ENCODE measurements at regions not wholly inside any gene's neighbourhood (a gene's known extent, or its start where the extent isn't known, plus 50 kb on each side); places are given as distances from the start of the nearest gene placed in this dataset.
A peak's percentile ranks its signal among the peaks of the same experiment; 100 is the strongest.
"Not testable (repeated sequence)": the region's sequence is repeated elsewhere in the genome, so short reads cannot be mapped to it uniquely, and the experiment has no call there.

GRCh38 chr3:22861426-22861825 is 341.7 kb upstream of the UBE2E2 start:
- no peak for DNase-seq (ENCODE audit: low read depth)
- TF ChIP-seq CTCF (IDR thresholded peaks at IDR 0.05; ENCODE audit: control insufficient read depth, extremely low read depth, insufficient read depth): no peak

DNA sequence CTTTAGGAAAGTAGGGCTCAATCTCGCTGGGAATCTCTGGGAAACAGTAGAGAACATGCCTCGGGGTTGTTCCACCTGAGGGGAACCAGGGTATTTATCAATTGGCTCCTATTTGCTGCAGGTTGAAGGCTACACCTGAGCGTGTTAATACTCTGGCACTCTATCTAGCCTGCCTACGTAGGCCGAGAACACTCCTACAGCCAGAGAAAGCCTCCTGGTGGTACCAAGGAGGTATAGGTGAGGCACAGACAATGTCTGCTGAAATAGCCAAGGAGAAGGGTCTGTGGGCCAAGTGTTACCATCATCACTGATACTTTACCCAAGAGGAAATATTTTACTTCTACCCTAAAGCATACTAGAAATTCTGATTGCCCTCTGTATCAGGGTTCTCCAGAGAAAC is 341.0 kb upstream of the UBE2E2 start:
- no peak for DNase-seq (ENCODE audit: low read depth)

More at GRCh38 chr3:22861426-22861825, 341.7 kb upstream of the UBE2E2 start:
- no peak overlapping the region for H3K4me3 ChIP-seq (ENCODE audit: low read depth, low read length)

GRCh38 chr3:22882834-22883233 is 320.3 kb upstream of the UBE2E2 start:
- H3K4me3 ChIP-seq (ENCODE audit: low read depth, low read length); DNase-seq (ENCODE audit: low read depth): not testable (repeated sequence)

More for the DNA sequence above, 341.0 kb upstream of the UBE2E2 start:
- no peak overlapping the region for H3K4me3 ChIP-seq (ENCODE audit: low read depth, low read length)
- TF ChIP-seq CTCF (IDR thresholded peaks at IDR 0.05; ENCODE audit: control insufficient read depth, extremely low read depth, insufficient read depth): no peak

- H3K4me3 ChIP-seq (ENCODE audit: low read depth, low read length): no peak overlapping the region
- TF ChIP-seq CTCF (IDR thresholded peaks at IDR 0.05; ENCODE audit: control insufficient read depth, extremely low read depth, insufficient read depth): no peak
- no peak for DNase-seq (ENCODE audit: low read depth)
Measured at GRCh38 chr3:22885039-22885438, 318.1 kb upstream of the UBE2E2 start.

DNA sequence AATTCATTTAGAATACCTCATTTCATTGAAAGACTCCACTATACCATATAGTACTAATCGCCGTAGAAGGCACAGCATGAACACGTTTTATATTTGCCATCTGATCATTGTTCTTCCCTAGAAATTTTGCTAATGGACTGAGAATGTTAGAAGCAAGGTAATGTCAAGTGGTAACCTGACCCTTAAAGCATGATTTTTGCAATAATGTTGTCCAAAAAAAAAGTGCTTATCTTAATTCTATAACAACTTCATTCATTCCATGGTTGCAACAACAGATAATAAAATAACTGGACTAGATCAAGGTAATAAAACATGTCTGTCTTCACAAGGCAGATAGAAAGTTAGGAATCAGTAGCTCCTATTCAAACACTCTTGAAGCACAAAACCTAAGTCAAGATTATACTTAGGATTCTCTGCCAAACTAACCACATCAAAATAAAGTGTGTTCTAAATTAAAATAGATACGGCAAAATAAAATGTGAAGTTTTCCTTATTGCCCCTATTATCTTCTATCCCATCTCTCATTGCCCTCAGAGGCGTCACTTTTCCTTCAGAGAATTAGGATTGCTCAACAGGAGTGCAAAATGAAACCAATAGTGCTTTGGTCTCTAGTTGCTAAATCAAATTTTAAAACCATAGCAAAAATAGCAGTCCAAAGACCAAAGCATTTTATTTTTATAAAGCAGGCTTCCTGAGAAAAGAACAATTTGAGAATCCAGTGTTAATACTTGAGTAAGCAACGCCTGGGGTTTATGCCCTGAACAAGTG is 317.4 kb upstream of the UBE2E2 start:
- no peak for TF ChIP-seq CTCF (IDR thresholded peaks at IDR 0.05; ENCODE audit: control insufficient read depth, extremely low read depth, insufficient read depth)
- no peak for DNase-seq (ENCODE audit: low read depth)
- H3K4me3 ChIP-seq (ENCODE audit: low read depth, low read length): no peak overlapping the region

GRCh38 chr3:22886439-22887068 is 316.6 kb upstream of the UBE2E2 start:
- no peak overlapping the region for H3K4me3 ChIP-seq (ENCODE audit: low read depth, low read length)
- DNase-seq (ENCODE audit: low read depth): peak; percentile 58
- TF ChIP-seq CTCF (IDR thresholded peaks at IDR 0.05; ENCODE audit: control insufficient read depth, extremely low read depth, insufficient read depth): no peak

GRCh38 chr3:22887664-22888291 is 315.3 kb upstream of the UBE2E2 start:
- peak; percentile 23 for DNase-seq (ENCODE audit: low read depth)
- TF ChIP-seq CTCF (IDR thresholded peaks at IDR 0.05; ENCODE audit: control insufficient read depth, extremely low read depth, insufficient read depth): peak; percentile 73
- no peak overlapping the region for H3K4me3 ChIP-seq (ENCODE audit: low read depth, low read length)

All from LNCaP clone FGC (cell line).